ENCODE measurements at regions not wholly inside any gene's neighbourhood (a gene's known extent, or its start where the extent isn't known, plus 50 kb on each side); places are given as distances from the start of the nearest gene placed in this dataset.

- DNase-seq (ENCODE audit: low read depth, low spot score): no peak
- in situ Hi-C loops (cut with HindIII; ENCODE audit: low pct_unique_long_range_greater_than_20kb, low sequenced_read_pairs): no loop called here
Observed at GRCh38 chr5:167303582-167303981, 987.9 kb upstream of the WWC1 start.

GRCh38 chr5:167304834-167305469, 986.5 kb upstream of the WWC1 start:
- DNase-seq (ENCODE audit: low read depth, low spot score): no peak
- in situ Hi-C loops (cut with HindIII; ENCODE audit: low pct_unique_long_range_greater_than_20kb, low sequenced_read_pairs): no loop called here

GRCh38 chr5:167305591-167306213, 985.7 kb upstream of the WWC1 start:
- in situ Hi-C loops (cut with HindIII; ENCODE audit: low pct_unique_long_range_greater_than_20kb, low sequenced_read_pairs): no loop called here
- peak; percentile 21 for DNase-seq (ENCODE audit: low read depth, low spot score)

GRCh38 chr5:167307042-167307441, 984.4 kb upstream of the WWC1 start:
- in situ Hi-C loops (cut with HindIII; ENCODE audit: low pct_unique_long_range_greater_than_20kb, low sequenced_read_pairs): no loop called here
- DNase-seq (ENCODE audit: low read depth, low spot score): no peak

- in situ Hi-C loops (cut with HindIII; ENCODE audit: low pct_unique_long_range_greater_than_20kb, low sequenced_read_pairs): no loop called here
- no peak for DNase-seq (ENCODE audit: low read depth, low spot score)
Observed at GRCh38 chr5:167308466-167308865, 983.0 kb upstream of the WWC1 start.

- in situ Hi-C loops (cut with HindIII; ENCODE audit: low pct_unique_long_range_greater_than_20kb, low sequenced_read_pairs): no loop called here
- no peak for DNase-seq (ENCODE audit: low read depth, low spot score)
Observed at GRCh38 chr5:167309941-167310517, 981.4 kb upstream of the WWC1 start.

GRCh38 chr5:167311340-167311739, 980.1 kb upstream of the WWC1 start:
- in situ Hi-C loops (cut with HindIII; ENCODE audit: low pct_unique_long_range_greater_than_20kb, low sequenced_read_pairs): no loop called here
- DNase-seq (ENCODE audit: low read depth, low spot score): no peak

GRCh38 chr5:167312225-167312624, 979.2 kb upstream of the WWC1 start:
- in situ Hi-C loops (cut with HindIII; ENCODE audit: low pct_unique_long_range_greater_than_20kb, low sequenced_read_pairs): no loop called here
- DNase-seq (ENCODE audit: low read depth, low spot score): no peak

GRCh38 chr5:167315762-167316161, 975.7 kb upstream of the WWC1 start:
- in situ Hi-C loops (cut with HindIII; ENCODE audit: low pct_unique_long_range_greater_than_20kb, low sequenced_read_pairs): no loop called here
- DNase-seq (ENCODE audit: low read depth, low spot score): no peak

GRCh38 chr5:167317884-167318283, 973.6 kb upstream of the WWC1 start:
- DNase-seq (ENCODE audit: low read depth, low spot score): peak; percentile 21
- in situ Hi-C loops (cut with HindIII; ENCODE audit: low pct_unique_long_range_greater_than_20kb, low sequenced_read_pairs): no loop called here

GRCh38 chr5:167319243-167319642, 972.2 kb upstream of the WWC1 start:
- DNase-seq (ENCODE audit: low read depth, low spot score): no peak
- in situ Hi-C loops (cut with HindIII; ENCODE audit: low pct_unique_long_range_greater_than_20kb, low sequenced_read_pairs): no loop called here

- in situ Hi-C loops (cut with HindIII; ENCODE audit: low pct_unique_long_range_greater_than_20kb, low sequenced_read_pairs): no loop called here
Observed at GRCh38 chr5:167320019-167320418, 971.4 kb upstream of the WWC1 start.

GRCh38 chr5:167332309-167332708, 959.1 kb upstream of the WWC1 start:
- in situ Hi-C loops (cut with HindIII; ENCODE audit: low pct_unique_long_range_greater_than_20kb, low sequenced_read_pairs): no loop called here
- no peak for DNase-seq (ENCODE audit: low read depth, low spot score)

More at GRCh38 chr5:167320019-167320418, 971.4 kb upstream of the WWC1 start:
- no peak for DNase-seq (ENCODE audit: low read depth, low spot score)

- in situ Hi-C loops (cut with HindIII; ENCODE audit: low pct_unique_long_range_greater_than_20kb, low sequenced_read_pairs): no loop called here
- DNase-seq (ENCODE audit: low read depth, low spot score): no peak
Observed at GRCh38 chr5:167336161-167336560, 955.3 kb upstream of the WWC1 start.

- peak; percentile 31 for DNase-seq (ENCODE audit: low read depth, low spot score)
- in situ Hi-C loops (cut with HindIII; ENCODE audit: low pct_unique_long_range_greater_than_20kb, low sequenced_read_pairs): no loop called here
Observed at GRCh38 chr5:167339205-167339604, 952.2 kb upstream of the WWC1 start.

GRCh38 chr5:167346461-167346860, 945.0 kb upstream of the WWC1 start:
- no peak for DNase-seq (ENCODE audit: low read depth, low spot score)
- in situ Hi-C loops (cut with HindIII; ENCODE audit: low pct_unique_long_range_greater_than_20kb, low sequenced_read_pairs): no loop called here

- in situ Hi-C loops (cut with HindIII; ENCODE audit: low pct_unique_long_range_greater_than_20kb, low sequenced_read_pairs): no loop called here
- DNase-seq (ENCODE audit: low read depth, low spot score): no peak
Observed at GRCh38 chr5:167348251-167348926, 943.1 kb upstream of the WWC1 start.

- in situ Hi-C loops (cut with HindIII; ENCODE audit: low pct_unique_long_range_greater_than_20kb, low sequenced_read_pairs): no loop called here
- DNase-seq (ENCODE audit: low read depth, low spot score): no peak
Observed at GRCh38 chr5:167348980-167349379, 942.5 kb upstream of the WWC1 start.

- no peak for DNase-seq (ENCODE audit: low read depth, low spot score)
- in situ Hi-C loops (cut with HindIII; ENCODE audit: low pct_unique_long_range_greater_than_20kb, low sequenced_read_pairs): no loop called here
Observed at GRCh38 chr5:167351316-167351715, 940.1 kb upstream of the WWC1 start.

Measured in SK-MEL-5 (cell line).